Spleen (tissue), 7 donors: ENCODE measurements at regions not wholly inside any gene's neighbourhood (a gene's known extent, or its start where the extent isn't known, plus 50 kb on each side); places are given as distances from the start of the nearest gene placed in this dataset.

Experiments
- POLR2A ChIP-seq, 3 donors: fragments of 450-650 bp; IDR thresholded peaks; one replicate each; pipeline ENCODE4 v1.5.1; 2017; ENCODE audit warnings: antibody characterized with exemption in 3 of 3, mild to moderate bottlenecking in 1 of 3
- TF ChIP-seq, protein P1 (sequence below), 11 experiments: fragments of 200-600 bp in 7 of 11; fragments of 450-650 bp in 4 of 11; sonication (generic) in 4 of 11; IDR thresholded peaks in 8 of 11; conservative IDR thresholded peaks in 3 of 11; 1 replicate in 7 of 11; 2 replicates in 4 of 11; pipeline versions ENCODE4 v1.4.0 to v1.8.0; 2016 to 2021; ENCODE audit warnings: antibody characterized with exemption in 11 of 11, inconsistent platforms in 4 of 11, mild to moderate bottlenecking in 1 of 11
- donor health status: DM: no; HTN: no; CAD: no; lungs with moderate emphysema.
- donor health status: DM: no; HTN: no; CAD: no.
- donor health status: DM: no; HTN: no; CAD: no.

- TF ChIP-seq, protein P1, sequence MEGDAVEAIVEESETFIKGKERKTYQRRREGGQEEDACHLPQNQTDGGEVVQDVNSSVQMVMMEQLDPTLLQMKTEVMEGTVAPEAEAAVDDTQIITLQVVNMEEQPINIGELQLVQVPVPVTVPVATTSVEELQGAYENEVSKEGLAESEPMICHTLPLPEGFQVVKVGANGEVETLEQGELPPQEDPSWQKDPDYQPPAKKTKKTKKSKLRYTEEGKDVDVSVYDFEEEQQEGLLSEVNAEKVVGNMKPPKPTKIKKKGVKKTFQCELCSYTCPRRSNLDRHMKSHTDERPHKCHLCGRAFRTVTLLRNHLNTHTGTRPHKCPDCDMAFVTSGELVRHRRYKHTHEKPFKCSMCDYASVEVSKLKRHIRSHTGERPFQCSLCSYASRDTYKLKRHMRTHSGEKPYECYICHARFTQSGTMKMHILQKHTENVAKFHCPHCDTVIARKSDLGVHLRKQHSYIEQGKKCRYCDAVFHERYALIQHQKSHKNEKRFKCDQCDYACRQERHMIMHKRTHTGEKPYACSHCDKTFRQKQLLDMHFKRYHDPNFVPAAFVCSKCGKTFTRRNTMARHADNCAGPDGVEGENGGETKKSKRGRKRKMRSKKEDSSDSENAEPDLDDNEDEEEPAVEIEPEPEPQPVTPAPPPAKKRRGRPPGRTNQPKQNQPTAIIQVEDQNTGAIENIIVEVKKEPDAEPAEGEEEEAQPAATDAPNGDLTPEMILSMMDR (IDR thresholded peaks at IDR 0.05 in 8 of 11, conservative IDR thresholded peaks at IDR 0.05 in 3 of 11), result no peak
- no peak for TF ChIP-seq POLR2A (IDR thresholded peaks at IDR 0.05)
Measured at GRCh38 chr5:67873935-67874334, 341.6 kb upstream of the PIK3R1 start.
